IPS DF 4.7 (cell line): ENCODE measurements at regions not wholly inside any gene's neighbourhood (a gene's known extent, or its start where the extent isn't known, plus 50 kb on each side); places are given as distances from the start of the nearest gene placed in this dataset.

Experiments used
- DNase-seq: peaks from one replicate; pipeline ENCODE4 v3.0.0-alpha.2; 2013; ENCODE audit warnings: low spot score; ENCODE audit errors: extremely low read depth

DNA sequence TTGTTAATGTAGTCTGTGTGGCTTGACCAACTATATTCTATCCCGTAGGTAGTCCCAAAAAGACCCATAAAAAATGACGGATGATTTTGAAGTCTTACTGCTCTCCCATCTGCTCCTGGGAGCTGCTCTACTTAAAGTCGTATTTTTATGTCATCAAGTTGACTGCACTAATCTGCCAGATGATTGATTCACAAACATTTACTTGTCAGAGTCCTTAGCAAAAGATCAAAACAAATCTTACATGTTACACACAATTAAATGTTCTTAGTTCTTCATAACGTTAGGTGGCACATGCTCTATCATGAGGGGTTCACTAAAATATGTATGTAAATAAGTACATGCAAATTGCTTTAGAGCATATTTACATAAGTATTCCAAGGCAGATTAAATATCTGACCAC lies 498.3 kb upstream of the LRRTM4 start:
- no peak for DNase-seq

DNA sequence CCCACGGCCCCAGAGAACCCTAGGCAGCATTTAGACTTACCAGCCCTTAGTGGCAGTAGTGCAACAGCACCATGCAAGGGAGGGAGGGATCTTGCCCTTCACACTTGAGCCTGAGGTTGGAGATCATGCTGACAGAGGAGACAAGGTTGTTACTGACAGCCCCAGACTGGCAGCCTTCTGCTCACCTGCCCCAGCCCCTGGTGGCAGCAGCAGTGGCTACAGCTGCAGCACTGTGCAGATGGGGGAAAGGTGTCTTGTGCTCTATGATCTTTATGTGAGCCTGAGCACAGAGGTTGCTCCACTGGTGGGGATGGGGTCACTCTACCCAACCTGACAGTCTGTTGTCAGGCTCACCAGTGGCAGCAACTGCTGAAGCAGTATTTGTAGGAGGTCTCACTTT lies 501.2 kb upstream of the LRRTM4 start:
- DNase-seq, result no peak

DNA sequence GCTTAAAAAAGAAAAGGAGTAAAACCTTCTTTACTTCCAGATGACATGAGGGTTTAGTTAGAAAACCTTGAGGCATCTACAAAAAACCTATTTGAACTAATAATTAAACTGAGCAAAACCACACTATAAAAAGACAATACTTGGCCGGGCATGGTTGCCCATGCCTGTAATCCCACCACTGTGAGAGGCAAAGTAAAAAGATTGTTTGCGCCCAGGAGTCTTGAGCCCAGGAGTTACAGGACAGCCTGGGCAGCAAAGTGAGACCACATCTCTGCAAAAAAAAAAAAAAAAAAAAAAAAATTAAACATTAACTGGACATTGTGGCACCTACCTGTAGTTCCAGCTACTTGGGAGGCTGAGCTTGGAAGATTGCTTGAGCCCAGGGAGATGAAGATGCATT lies 502.8 kb upstream of the LRRTM4 start:
- DNase-seq, result no peak

DNA sequence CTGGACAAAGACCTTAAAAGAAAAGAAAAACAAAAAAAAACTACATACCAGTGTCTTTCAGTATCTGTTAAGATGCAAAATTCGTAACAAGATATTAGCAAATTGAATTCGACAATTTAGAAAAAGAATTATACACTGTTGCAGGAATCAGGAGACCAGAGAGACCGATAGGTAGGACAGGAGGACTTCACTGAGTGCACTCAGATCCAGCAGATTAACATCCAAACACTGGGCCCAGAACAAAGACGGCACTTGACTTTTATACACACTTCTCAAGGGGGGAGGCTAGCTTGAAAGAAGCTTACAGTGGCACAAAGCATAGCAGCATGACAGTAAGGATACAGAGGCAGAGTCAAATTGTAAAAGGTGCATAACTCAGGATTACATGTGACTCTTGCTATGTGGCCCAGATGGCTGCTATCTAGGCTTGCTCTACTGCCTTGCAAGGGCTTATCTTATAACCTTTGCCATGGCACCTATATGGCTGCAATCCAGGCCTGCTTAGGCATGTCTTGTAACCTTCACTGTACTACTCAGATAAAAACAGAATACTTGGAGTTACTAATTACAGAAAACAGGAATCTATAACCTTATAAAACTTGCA lies 507.3 kb upstream of the LRRTM4 start:
- no peak for DNase-seq

DNA sequence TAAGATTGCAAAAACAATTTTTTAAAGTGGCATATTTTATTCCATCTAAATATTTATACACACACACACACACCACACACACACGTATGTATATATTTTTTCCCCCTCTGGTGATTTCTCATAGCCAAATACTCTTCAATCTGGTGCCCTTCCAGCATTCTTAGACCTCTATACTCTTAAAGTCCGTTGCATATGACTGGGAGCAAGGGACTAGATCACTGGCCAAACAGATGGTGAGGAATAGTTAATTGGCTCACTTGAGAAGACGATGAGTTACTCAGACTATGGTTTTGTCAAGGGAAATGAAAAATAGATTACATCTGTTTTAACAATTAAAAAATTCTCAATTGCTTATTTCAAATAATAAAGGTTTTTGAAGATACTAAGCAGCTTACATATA lies 512.5 kb upstream of the LRRTM4 start:
- DNase-seq, result no peak

DNA sequence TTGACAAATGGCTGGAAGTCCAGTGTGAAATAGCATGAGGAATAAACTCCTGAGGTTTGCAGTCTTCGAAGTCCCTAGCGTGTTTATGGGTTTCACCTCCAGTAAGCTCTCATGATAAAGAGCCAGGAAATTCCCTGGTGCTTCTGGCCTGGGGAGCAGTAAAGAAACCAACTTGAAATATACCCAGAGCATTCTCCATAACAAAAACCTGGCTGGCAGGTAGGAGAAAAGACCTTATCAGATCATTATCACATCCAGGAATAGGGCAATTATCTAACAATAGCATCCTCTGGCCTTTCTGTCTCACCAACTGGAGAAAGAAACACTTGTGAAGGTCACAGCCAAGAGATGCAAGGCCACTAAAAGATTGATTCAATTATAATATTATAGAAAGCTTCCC lies 513.6 kb upstream of the LRRTM4 start:
- peak; percentile 75 for DNase-seq

DNA sequence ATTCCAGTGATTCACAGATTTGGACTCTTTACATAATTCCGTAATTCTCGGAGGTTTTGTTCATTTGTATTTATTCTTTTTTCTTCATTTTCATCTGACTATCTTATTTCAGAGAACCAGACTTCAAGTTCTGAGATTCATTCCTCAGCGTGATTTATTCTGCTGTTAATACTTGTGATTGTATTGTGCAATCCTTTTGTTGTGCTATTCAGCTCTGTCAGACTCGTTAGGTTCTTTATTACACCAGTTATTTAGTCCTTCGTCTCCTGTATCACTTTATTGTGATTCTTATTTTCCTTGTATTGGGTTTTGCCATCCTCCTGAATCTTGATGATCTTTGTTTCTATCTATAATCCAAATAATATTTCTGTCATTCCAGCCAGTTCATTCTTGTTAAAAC lies 529.3 kb upstream of the LRRTM4 start:
- no peak for DNase-seq

DNA sequence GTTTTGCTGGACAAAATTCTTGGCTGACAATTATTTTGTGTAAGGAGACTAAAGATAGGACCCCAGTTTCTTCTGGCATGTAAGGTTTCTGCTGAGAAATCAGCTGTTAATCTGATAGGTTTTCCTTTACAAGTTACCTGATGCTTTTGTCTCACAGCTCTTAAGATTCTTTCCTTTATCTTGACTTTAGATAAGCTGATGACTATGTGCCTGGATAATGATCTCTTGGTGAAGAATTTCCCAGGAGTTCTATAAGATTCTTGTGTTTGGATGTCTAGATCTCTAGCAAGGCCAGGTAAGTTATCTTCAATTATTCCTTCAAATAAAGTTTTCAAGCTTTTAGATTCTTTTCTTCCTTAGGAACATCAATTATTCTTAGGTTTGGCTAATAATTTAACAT lies 534.8 kb upstream of the LRRTM4 start:
- no peak for DNase-seq

DNA sequence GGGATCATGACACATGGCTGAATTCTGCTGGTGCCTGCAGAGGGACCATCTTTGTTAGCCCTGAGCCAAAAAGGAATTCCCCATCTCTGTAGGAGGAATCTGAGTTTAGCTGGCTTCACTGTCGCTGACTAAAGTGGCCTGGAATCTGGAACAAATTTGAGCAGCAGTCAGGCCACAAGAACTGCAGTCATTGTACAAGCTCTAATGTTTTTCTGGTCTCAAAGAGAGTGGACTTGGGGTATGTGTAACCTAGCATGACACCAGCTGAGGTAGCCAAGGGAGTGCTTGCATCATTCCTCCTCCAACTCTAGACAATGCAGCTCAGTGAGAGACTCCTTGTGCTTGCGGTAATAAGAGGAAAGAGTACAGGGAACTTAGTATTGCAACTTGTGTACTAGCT lies 539.1 kb upstream of the LRRTM4 start:
- no peak for DNase-seq

DNA sequence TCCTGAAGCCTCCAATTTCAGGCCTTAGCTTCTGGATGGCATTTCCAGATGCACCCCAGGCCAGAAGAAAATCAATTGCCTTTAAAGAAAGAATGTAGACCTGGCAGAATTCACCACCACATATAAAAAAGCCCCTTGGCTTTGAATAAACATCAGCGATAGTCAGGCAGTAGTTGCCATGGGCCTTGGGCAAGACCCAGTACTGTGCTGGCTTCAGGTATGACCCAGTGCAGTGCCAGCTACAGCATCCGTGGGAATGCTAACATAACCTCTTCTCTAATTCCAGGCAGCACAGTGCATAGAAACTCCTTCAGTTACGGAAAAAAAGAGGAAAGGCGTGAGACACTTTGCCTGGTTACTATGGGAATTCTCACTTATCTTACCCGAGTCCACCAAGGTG lies 539.6 kb upstream of the LRRTM4 start:
- DNase-seq, result no peak

DNA sequence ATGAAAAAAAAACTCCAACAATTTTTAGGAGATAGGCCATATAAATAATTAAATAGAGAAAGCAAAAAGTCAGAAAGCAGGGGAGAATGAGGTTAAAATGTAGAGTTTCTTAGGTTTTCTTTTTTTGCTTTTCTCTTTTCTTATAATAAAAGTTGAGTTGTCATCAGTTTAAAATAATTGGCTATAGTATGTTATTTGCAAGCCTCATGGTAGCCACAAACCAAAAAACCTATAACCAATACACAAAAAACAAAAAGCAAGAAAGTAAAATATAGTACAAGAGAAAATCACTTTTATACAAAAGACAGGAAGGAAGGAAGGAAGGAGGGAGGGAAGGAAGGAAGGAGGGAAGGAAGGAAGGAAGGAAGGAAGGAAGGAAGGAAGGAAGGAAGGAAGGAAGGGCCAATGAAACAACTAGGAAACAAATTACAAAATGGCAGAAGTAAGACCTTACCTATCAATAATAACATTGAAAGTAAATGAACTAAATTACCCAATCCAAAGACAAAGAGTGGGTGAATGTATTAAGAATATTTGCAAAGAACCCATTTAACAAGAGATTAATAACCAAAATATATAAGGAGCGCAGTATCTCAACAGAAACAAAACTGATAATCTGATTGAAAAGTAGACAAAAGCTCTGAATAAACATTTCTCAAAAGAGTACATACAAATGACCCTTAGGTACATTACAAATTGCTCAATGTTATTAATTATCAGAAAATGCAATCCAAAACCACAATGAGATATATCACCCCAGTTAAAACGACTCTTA lies 541.3 kb upstream of the LRRTM4 start:
- no peak for DNase-seq

DNA sequence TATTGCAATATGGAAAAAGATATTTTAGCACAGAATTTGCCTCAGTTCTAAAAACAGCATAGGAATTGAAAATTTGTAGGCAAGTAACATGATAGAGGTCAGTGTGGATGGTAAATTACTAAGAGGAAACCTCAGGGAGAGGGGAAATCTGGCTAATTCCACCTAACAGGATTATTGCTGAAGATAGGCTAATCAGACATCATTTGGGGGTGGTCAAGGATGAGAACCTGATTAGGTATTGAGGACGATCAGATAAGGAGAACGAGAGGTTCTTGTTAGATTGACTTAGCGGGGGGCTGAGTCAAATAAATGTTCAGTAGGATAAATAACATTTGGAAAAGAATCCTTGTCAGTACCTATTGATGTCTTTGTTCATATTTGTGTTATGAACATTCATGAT lies 543.2 kb upstream of the LRRTM4 start:
- no peak for DNase-seq

DNA sequence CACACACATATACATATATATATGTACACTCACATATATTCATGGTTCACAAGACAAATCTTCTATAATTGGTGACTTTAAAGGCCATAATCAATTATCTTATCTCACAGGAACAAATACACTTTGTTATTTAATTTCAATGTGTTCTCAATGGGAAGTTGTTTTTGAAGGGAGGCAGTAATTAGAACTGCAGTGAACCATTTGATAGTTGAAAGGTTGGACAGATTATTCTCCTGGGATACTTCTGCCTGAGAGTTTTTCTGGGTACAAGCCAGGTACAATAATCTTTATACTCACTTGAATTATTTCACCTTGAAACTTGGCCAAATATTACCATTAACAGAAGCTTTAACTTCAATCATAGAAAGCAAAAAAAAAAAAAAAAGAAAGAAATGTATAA lies 546.6 kb upstream of the LRRTM4 start:
- DNase-seq, result no peak

DNA sequence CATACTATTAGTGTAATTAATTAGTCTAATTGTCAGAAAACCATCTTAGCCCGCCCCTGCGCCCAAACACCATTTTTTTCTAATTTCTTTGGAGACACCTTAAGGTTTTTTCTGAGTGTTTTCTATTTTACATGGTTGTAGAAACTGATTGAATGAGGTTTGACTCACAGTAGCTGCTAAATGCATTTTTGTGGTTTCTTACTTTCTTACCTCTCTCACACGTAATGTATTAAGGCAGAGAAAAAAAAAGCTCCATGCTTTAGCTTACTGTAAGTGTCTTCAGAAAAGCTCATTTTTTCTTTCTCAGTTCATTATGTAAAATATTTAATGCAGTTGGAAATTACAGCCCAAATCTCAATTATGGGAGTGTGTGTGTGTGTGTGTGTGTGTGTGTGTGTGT lies 548.5 kb upstream of the LRRTM4 start:
- DNase-seq, result no peak

DNA sequence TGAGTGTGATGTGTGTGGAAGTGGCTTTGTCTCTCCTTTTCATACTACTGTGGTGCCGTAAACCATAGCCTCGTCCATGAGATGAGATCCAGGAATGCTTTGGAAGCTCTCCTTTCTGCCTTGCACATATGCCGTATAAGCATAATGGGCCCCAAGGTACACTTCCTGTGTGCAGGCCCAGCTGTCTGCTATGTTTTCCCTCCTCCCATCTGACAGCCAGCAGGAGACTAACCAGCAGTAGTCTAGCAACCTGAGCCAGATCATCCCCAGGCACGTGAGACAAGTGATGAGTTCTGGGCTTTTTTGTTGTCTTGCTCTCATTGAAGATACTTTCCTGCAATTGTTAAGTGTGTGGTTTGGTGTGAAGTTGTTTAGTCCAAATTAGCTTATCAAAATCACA lies 555.5 kb upstream of the LRRTM4 start:
- DNase-seq, result no peak

DNA sequence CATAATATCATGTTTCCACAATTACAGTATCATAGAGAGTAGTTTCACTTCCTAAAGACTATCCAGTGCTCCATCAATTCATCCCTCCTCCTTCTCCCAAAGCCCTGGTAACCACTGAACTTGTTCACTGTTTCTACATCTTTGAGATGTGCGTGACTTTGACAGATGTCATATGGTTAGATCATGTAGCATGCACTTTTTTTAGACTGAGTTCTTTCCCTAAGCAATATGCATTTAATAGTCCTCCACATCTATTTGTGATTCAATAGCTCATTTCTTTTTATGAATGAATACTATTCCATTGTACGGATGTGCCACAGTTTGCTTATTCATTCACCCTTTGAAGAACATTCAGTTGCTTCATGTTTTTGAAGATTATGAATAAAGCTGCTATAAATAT lies 560.4 kb upstream of the LRRTM4 start:
- DNase-seq, result no peak

DNA sequence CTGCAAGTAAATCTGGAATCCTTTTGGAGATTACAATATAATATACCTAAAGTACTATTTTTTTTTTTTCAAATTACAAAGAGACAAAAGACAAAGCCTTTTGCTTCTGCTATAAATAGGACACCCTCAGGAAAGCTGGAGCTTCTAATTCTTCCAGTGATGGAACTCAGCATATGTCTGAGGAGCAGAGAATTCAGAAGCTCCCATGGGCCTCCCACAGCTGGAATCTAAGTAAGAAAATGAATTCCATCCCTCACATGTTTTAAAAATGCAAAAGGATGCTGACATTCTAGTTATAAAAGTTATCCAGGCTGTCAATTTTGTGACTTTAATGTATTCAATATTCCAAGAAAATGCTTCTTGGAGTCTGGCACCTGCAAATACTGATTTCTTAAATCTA lies 571.3 kb upstream of the LRRTM4 start:
- DNase-seq, result no peak

DNA sequence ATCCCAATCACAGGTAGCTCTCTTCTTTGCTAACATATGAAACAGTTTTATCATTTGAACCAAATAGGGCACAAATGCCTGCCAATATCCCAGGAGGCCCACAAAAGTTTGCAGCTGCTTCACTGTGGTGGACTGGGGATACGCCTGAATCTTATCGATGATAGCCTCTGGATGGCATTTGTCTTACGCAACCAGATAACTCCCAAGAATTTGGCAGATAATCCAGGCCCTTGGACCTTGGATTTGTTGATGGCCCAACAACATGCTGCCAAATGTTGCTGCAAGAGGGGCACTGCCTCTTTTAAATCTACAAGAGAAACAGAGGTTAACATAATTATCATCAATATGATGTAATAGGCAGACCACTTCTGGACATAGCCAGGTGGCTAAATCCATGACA lies 587.1 kb upstream of the LRRTM4 start:
- DNase-seq, result no peak

DNA sequence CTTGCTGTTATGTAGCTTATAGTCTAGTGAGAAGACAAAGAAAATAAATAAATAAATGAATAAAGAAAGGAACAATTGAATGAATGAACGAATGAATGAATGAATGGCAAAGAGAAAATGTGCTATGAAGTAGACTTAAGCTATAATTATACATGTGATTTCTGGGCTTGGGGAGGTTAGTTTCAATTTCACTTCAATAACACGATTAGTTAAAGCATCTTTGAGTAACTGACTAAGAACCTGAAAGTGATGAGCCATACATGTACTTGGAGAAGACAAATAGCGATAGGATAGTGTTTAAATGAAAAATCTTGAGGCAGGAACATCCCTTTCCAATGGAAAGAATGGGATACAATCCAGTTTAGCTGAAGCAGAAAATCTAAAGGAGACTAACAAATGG lies 593.1 kb upstream of the LRRTM4 start:
- DNase-seq, result no peak

DNA sequence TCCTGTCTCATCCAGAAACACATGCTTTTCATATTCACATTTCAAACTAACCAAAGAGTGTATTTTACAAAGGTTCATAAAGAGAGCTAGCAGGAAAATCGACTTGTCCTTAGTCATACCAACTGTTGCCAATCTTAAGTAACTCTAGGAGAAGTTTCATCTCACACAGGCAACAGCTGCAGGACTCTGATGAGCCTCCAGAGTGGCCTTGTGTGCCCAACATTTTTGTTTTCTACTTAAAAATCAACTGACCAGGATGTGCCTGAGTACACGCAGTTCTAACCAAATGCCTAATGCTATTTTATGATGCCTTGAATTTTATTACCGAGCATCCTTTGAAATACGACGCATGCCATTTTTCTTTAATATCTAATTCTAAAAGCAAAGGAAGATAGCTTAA lies 595.9 kb upstream of the LRRTM4 start:
- DNase-seq, result no peak

DNA sequence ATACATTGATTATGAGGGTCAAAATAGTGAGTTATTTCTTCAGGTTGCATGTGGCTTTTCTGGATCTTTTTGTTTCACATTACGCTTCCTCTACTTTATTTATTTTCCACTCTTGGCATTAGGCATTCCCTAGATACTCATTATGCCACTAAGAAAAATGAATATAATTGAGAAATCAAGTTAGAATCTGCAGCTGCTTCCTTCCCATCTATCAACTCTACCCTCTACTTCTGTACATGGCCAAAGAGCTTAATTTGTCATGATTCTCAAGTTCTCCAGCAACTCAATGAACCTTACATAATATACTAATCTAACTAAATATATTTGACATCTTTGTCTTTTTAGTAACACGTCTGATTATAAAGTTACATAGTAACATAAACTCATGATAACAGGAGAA lies 598.1 kb upstream of the LRRTM4 start:
- no peak for DNase-seq

DNA sequence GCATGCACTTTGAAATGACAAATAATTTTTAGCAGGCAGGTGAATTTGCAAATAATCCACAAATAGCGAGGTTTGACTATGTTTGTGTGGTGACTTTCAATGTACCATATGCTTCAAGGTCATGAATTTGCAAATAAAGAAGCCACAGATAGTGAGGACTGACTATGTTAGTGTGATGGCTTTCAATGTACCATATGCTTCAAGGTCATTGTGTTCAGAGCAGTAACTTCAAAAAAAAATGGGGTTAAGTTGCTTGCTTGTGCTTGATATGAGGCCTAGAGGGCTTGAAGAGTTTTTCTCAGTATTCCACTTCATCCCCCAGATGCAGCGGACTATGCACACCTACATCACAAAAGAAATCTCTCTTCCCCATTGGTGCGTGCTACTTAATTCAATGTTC lies 602.9 kb upstream of the LRRTM4 start:
- no peak for DNase-seq

DNA sequence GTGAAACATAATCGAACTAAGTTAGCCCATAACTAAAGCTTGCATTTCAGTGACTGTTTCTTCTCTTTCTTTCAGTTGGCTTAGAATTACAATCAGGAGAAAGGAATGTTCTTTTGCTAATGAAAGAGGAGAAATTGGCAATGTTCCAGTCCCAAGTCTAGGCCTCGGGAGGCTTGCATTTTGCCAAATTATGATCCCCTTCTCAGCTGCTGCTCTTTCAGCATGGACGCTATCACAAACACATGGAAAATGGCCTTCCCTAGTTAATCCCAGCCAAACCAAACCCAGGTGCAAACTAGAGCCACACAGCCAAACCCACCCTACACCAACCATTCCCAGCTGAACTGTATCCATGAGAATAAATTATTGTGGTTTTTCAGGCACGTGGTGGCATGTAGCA lies 605.2 kb upstream of the LRRTM4 start:
- no peak for DNase-seq
